NCI-H510A treated with DMSO at 0.1 percent for 48 hours (cell line): ENCODE measurements at regions not wholly inside any gene's neighbourhood (a gene's known extent, or its start where the extent isn't known, plus 50 kb on each side); places are given as distances from the start of the nearest gene placed in this dataset.
"Not testable (repeated sequence)": the region's sequence is repeated elsewhere in the genome, so short reads cannot be mapped to it uniquely, and the experiment has no call there.

ENCODE experiments used
- DNase-seq: peaks from one replicate; lab custom pipeline; 2025; lab: John Stamatoyannopoulos, UW

- not testable (repeated sequence) for DNase-seq
Measured at GRCh38 chr12:131214936-131215335, 261.2 kb downstream of the ADGRD1 start.

DNA sequence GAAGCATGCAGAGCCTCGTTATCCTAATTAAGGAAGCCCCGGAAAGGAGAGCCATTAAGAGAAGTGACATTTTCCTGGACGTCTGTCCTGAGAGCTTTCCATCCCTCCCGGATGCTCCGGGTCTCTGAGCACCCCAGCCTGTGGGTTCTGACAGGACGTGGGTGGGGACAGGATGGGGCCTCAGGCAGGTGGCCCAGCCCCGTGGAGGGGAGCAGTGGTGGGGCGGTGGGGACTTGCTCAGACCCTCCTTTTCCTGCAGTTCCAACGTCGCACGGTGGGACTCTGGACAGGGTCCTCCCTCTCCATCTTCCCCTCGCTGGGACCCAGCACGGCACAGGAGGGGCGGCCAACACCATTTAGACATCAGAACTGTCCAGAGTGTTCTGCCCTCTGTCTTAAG, 262.9 kb downstream of the ADGRD1 start:
- DNase-seq, result not testable (repeated sequence)

DNA sequence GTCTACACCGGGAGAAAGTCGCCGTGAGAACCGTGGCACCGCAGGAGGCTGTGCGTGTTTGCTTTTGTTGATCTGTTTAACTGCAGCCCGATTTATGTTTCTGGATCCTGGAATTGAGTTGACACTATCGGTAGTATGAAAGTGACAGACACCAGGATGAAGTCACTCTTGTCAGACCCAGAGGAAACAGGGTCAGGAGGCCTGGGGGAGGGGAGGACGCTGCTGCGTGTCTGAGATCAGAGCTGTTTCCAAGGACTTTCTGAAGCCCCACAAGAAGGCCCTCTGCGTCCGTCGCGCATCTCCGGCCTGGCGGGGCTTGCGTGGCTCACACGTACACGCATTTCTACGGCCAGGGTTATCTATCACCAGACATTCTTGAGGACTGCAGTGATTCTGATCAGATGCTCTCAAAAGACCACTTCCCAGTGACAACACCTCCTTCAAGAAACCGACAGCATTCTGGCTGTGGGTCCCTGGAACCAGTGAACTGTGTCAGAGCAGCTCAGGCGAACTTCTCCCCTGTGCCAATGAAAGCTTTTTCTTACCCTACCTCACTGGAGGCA, 263.4 kb downstream of the ADGRD1 start:
- no peak for DNase-seq

- no peak for DNase-seq
Measured at GRCh38 chr12:131218026-131218922, 264.6 kb downstream of the ADGRD1 start.

GRCh38 chr12:131218923-131219669, 265.4 kb downstream of the ADGRD1 start:
- no peak for DNase-seq

DNA sequence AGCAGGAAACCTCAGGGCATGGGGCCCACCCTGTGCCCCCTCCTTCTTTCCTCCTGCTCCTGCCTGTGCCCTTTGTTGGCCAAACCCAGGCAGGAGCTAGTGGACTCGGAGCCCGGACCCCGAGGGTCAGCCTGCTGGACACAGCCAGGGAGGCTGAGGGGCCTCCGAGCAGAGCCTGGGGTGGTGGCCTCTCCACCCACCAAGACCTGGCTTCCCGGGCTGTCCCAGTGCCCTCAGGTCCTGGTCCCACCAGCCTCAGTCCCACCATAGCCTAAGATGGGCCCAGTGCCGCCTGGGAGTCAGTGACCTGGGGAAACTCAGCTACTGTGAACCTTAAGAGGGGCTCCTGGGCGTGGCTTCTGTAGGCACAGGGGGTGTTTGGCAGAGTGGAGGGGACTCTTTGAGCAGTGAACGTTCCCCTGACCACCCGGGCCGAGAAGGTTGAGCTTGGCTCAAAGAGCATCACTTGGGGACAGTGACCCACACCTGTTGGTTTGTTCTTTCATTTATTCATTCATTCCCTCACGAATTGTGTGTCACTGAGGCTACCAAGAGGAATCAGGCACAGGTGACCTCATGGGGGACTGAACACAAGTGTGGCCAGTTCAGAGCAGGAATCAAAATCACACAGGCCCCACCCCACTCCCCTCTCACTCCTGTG, 266.1 kb downstream of the ADGRD1 start:
- DNase-seq, result no peak

DNA sequence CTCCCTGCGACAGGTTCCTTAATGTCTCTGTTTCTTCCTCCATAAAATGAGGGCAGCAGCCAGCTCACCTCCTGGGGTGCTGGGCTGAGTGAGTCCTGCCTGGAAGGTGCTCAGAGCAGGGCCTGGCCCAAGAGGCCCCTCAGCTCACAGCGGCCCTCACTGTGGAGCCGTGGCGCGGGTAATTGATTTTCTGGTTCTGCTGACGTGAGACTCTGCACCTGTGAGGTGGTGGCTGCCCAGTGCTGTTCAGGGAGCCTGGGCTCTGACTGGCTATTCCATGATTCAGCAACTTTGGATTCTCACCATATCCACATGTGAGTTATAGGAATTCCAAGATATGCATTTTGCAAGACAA, 266.6 kb downstream of the ADGRD1 start:
- DNase-seq, result no peak

- DNase-seq, result no peak
Measured at GRCh38 chr12:131221061-131221956, 267.6 kb downstream of the ADGRD1 start.

DNA sequence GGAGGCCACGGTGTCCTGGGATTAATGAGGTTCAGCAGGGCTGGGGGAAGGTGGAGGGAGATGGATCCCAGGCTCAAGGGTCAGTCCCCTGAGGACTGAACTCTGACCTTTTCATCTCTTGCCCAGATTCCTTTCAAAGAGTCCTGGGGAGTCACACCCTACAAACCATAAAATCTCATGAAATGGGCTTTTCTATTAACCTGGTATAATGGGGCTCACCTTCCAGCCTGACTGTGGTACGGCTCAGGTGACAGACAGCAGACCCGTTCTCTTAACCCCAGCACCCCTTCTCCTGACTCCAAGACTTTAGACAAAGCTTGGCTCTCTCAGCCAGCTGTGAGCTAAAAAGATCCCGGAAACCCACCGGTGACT, 268.2 kb downstream of the ADGRD1 start:
- DNase-seq, result no peak

DNA sequence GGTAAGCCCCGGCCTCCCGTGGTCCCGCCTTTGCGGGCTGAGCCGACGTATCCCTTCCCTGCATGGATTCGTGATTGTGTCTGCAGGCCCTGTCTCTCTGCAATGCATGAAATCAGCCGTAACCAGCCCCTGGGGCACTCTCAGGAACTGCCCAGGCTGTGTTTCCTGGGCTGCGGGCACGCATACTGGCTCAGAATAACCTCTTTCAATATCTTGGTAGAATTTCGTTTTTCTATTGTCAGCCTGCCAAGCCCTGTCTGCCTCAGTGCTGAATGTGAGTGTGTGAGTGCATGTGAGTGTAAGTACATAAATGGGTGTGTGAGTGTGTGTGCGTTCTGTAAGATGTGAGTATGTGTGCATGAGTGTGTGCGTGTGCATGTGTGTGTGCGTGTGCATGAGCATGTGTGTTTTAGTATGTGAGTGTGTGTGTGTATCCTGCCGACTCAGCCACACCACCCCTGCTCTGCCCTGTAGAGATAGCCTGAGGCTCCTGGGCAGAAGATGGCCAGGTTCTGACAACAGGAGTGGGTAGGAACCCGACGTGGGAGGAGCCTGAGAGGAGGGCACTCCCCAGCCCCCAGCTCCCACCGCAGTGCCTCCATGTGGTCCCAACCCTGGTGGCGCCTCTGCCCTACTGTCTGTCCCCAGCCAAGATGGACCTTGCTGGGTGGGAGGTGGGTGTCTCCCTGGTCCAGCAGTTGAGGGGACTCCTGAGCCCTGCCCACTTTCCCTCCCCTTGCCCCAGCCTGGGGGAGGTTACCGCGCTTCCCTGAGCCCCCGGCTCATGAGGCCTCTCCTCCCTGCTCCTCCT, 268.8 kb downstream of the ADGRD1 start:
- DNase-seq, result no peak

DNA sequence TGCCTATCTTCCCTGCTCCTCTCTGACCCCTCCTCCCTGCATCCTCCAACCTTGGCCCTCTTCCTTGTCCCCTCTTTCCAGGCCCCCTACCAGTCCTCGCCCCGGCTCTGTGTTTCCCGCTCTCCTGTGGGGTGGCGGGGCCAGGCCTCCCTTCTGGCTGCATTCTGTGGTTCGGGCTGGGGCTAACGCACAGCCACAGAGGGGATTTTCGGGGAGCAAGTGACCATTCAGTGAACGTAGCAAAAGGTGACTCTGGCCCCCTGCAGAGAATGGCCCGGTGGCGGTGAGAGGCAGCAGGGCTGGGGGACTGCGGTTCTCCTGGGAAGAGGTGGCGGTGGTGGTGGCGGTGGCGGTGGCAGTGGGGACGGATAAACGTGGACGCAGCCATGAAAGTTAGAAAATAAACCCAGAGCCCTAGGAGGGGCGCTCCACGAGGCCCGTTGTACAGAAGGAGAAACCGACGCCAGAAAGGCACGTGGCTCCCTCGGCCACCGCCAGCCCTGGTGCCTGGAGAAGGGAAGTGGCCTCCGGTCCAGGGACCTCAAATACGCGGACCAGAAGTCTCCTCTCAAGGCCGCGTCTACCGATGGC, 269.6 kb downstream of the ADGRD1 start:
- no peak for DNase-seq

DNA sequence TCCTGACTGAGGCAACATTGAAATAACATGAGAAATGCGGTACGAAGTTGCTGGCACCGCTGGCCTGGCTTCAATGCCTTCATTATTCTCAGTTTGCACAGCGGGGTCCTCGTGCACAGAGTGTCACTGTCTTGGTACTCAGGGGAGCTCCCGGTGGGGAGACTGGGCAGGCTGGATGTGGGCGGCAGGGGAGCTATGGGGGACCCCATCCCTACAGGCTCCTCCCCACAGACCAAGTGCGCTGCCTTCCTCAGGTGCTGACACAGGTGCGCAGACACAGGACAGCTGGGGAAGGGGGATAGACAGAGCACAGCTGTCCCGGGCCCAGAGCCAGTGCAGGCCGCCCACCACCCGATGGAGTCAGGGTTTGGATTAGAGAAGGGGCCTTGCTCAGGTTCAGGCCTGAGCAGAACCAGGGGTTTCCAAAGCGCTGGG, 270.1 kb downstream of the ADGRD1 start:
- DNase-seq, result no peak

GRCh38 chr12:131224226-131225065, 270.7 kb downstream of the ADGRD1 start:
- not testable (repeated sequence) for DNase-seq

DNA sequence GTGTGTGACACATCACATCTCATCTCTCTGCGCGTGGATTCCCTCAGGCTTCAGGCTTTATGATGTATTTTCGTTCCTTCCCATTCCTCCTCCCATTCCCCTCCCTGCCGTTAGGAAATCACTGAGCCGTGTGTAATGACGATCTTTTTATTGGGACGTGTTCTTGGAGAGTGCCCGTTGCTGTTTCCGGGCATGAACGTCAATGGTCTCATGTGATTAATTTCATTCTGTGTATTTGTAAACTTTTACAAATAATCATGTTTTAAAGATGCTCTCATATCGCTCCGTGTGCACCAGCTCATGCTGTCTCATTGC, 271.3 kb downstream of the ADGRD1 start:
- not testable (repeated sequence) for DNase-seq

GRCh38 chr12:131226345-131227265, 272.9 kb downstream of the ADGRD1 start:
- no peak for DNase-seq

GRCh38 chr12:131227641-131228040, 273.9 kb downstream of the ADGRD1 start:
- DNase-seq, result not testable (repeated sequence)

GRCh38 chr12:131229079-131229425, 275.3 kb downstream of the ADGRD1 start:
- not testable (repeated sequence) for DNase-seq
